Stimulated activated CD4-positive, alpha-beta T cell treated with anti-CD3 and anti-CD28 coated beads, Interleukin-12 subunit alpha, Interleukin-12 subunit beta, amount 100 ng/mL, for 4 hours (primary cell): ENCODE measurements at regions not wholly inside any gene's neighbourhood (a gene's known extent, or its start where the extent isn't known, plus 50 kb on each side); places are given as distances from the start of the nearest gene placed in this dataset.

Source experiments
- DNase-seq: peaks from one replicate; pipeline ENCODE4 v3.0.0-alpha.2; 2020

DNA sequence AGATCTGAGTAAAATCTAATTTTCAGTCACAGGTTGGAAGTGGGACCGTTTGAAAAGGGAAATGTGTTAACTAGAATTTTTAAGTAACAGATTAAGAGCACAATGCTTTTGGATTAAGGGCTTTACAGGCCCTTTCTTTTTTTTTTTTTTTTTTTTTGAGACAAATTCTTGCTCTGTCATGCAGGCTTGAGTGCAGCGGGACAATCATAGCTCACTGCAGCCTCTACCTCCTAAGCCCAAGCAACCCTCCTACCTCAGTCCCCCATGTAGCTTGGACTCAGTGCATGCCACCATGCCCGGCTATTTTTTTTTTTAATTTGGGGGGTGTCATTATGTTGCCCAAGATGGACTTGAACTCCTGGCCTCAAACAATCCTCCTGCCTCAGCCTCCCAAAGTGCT, 363.7 kb downstream of the LIG4 start:
- DNase-seq, result no peak

GRCh38 chr13:107847406-107847805, 367.9 kb downstream of the LIG4 start:
- no peak for DNase-seq

- DNase-seq, result no peak
Observed at GRCh38 chr13:107846642-107847041, 368.7 kb downstream of the LIG4 start.

DNA sequence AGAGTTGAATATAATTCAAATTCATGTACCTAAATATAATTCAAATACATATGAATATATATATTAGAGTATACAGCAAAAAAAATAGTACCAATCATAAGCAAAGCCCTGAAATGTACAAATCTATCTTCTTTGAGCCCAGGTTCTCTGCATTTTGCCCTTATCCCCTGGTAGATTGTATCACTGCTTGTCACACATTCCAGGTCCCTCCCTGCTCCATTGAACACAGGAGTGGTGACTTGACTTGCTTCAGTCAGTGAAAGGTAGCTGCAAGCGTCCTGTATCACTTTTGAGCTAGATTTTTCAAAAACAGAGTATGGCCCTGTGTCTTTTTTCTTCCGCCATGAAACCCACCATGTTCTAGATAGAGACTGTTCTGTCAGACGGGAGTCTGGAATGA, 369.4 kb downstream of the LIG4 start:
- DNase-seq, result no peak

- DNase-seq, result no peak
Observed at GRCh38 chr13:107843681-107844080, 371.7 kb downstream of the LIG4 start.

DNA sequence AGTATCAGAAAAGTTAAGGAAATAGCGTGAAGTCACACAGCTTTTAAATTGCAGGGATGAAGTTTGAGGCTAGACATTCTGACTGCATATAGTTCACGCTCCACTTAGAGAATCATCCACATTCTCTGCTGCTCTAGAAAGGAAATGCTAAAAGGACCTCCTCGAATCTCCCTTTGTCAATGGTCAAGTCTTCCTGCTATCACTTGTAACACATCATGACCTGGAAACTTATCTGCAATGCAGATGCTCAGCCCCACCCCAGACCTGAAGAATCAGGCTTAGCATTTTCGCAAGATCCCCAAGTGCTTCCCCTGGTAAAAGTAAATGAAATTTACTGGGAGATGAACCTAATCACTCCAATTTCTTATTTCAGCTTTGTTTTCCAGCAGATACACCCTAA, 372.1 kb downstream of the LIG4 start:
- DNase-seq, result no peak

- no peak for DNase-seq
Observed at GRCh38 chr13:107842562-107843180, 372.7 kb downstream of the LIG4 start.

GRCh38 chr13:107838588-107839161, 376.7 kb downstream of the LIG4 start:
- DNase-seq, result no peak

GRCh38 chr13:107836685-107837084, 378.7 kb downstream of the LIG4 start:
- no peak for DNase-seq

GRCh38 chr13:107835339-107836018, 379.9 kb downstream of the LIG4 start:
- DNase-seq, result no peak

- DNase-seq, result no peak
Observed at GRCh38 chr13:107834717-107835116, 380.6 kb downstream of the LIG4 start.

DNA sequence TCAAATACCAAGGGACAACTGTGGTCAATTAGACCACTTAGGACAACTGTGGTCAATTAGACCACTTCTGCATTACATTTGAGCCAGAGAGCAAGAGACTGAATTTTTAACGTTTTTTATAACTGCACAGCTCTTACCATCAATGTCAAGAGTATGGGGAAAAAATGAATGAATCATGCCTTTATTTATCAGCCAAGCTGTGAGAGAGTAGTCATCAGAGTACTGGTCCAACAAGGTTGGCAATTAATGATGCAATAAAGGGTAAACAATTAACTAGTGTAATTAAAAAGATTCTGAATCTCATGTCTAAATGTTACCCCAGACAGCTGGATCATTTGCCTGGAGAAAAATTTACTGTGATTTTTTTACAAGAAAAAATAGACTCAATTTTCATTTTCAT, 381.1 kb downstream of the LIG4 start:
- no peak for DNase-seq

DNA sequence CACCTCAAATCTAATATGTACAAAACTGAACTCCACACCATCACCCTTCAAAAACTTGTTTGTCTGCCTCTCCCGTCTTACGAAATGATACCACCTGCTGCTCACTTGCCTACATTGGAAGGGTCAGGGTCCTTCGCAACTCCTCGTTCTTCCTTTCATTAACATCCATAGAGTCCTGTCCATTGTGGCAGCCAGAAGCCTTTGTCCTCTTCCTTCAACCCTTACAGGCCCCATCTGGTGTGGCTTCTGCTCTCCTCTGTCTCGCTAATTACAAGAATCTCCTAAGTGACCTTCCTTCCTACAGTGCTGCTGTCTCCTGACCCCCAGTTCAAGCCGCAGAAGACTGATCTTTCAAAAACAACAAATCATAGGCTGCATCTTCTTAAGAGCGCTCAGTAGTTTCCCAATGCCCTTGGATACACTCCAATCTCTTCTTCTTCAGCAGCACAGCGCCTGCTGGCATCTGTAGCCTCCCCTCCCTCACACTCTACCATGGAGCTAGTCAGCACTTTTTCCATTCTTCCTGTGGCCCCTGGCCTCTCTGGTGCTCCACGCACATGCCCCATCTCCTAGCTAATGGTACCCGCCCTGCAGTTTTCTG, 382.7 kb downstream of the LIG4 start:
- no peak for DNase-seq

DNA sequence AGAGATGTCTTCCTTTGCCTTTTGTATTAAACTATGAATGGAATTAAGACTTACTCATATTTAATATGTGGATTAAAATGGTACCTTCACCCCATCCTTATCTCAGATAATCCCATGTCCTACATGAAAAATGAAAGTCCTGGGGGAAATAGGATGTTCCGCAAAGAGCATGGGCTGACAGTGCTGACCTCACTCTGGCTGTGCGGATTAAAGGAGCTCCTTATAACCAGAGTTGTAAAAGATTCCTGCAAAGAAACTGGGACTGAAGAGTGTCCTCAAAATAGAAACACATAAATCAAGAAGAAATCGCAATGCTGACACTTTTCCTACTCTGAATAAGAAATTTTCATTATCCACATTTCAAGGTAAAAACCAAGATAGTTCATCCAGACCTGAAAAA, 384.5 kb downstream of the LIG4 start:
- no peak for DNase-seq

DNA sequence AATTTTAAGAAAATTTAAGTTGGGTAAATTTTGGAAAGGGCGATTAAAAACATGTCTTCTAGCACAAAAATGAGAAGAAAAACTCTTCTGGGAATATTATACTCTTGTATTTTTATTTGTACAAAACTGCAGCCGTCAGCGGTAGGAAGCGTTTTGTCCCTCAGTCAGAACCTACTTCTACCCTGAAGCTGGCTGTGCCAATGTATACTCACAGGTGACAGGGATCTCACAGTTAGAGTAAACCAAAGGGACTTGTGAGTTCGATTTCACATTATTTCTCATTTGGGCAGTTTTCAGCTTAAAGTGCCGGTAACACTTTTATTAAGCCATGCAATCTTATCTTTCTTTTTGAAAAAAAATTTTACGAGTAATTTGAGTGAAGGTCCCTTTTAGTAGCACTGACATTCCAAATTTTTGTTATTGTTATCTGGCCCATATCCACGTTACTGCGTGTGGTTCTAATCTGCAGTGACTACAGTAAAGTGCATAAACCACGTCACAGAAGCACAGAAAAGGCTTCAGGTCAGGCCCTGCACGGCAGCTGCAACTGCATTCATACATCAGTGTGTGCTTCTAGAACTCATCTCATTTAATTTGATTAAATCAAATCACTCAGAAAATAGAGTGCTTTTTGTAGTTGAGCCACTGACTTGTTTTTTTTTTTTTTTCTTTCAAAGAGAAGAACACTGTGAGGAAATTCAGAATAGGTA, 387.3 kb downstream of the LIG4 start:
- no peak for DNase-seq

DNA sequence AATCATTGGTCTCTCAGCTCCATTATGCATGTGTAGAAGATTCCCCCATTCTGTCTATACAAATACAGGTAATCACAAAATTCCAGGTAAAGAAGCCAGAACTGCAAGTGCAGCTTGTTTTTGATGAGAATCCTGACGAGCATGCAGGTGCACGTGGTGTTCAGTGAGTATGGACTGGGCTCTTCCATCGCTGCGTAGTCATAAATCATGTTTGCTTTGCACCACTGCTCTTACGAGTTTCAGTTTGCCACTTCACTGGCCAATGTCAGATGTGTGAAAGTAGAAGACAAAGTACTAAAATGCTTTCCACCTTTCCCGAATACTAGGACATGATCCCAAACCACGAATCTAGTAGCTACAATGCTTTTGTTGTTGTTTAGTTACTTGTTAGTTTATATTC, 390.7 kb downstream of the LIG4 start:
- no peak for DNase-seq

GRCh38 chr13:107822006-107822405, 393.3 kb downstream of the LIG4 start:
- DNase-seq, result no peak

- DNase-seq, result no peak
Observed at GRCh38 chr13:107821492-107821891, 393.8 kb downstream of the LIG4 start.

DNA sequence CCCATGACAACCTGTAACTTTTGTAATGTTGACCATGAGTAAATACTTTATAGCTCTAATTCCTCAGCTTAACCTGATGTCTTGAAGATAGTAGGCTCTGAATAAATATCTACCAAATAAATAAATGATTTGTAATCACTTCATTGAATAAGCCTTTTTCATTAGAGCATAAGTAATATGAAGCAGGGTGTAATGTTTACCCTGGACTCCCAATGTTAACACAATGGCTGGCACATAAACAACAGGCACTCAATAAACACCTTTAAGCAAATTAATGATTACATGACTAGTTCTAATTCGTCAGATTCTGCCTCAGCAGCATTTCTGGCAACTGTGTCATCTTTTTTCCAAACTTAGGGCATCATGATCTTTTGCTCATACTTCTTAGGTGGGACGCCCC, 396.3 kb downstream of the LIG4 start:
- no peak for DNase-seq

DNA sequence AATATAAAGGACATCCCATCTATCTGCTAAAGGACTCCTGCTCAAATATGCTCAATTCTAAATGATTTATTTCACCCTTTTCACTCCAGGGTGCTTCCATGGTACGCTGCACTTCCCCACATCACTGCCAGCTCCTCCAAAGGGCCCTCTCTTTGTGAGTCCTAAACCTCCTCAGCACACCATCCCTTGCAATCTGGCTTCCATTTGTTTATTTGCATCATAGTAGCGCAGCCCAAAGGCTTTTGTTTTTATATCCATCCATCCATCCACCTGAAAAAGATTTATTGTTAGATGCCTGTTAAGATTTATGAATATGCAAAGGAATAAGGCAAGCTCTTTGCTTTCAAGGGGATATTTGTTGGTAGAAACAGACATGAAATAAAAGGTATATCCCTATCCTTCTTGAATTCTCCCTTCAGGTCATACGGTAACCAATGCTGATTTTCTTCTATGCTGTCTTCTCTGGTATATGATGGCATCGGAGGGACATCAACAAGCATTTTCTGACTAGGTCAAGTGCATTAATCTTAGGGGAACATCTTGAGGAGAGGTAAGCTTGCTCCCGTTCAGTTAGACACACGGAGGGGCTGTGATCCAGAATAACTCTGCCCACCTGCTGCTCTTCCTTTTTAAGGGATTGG, 397.6 kb downstream of the LIG4 start:
- no peak for DNase-seq

GRCh38 chr13:107812014-107812412, 403.3 kb downstream of the LIG4 start:
- DNase-seq, result no peak

DNA sequence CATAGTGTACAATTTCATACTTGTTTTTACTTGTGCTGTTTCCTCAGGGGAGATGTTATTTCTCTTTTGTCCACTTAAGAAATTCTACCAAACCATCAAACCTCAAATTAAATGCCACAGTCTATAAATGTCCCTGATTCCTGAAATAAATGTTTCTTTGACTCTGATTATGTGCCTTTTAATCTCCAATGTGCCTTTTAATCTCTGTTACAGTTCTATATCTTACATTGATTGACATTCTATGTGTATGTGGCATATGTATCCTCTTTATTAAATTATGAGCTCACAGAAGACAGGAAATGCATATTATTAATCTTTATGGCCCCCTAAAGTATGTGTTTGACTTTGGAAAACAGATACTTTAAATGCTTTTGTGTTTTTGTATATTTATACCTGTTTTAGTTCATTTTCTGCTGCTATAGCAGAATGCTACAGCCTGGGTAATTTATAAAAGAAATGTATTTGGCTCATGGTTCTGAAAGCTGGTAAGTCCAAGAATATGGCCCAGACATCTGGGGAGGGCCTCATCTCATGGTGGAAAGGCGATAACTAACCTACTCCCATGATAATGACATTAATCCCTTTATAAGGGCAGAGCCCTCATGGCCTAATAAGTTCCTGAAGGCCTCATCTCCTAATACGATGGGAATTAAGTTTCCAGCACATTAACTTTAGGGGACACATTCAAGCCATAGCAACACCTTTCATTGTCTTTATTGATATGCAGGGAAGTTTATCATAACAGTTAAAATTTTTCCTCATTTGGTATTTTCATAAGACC, 403.9 kb downstream of the LIG4 start:
- DNase-seq, result no peak
